ENCODE measurements at regions not wholly inside any gene's neighbourhood (a gene's known extent, or its start where the extent isn't known, plus 50 kb on each side); places are given as distances from the start of the nearest gene placed in this dataset.

DNA sequence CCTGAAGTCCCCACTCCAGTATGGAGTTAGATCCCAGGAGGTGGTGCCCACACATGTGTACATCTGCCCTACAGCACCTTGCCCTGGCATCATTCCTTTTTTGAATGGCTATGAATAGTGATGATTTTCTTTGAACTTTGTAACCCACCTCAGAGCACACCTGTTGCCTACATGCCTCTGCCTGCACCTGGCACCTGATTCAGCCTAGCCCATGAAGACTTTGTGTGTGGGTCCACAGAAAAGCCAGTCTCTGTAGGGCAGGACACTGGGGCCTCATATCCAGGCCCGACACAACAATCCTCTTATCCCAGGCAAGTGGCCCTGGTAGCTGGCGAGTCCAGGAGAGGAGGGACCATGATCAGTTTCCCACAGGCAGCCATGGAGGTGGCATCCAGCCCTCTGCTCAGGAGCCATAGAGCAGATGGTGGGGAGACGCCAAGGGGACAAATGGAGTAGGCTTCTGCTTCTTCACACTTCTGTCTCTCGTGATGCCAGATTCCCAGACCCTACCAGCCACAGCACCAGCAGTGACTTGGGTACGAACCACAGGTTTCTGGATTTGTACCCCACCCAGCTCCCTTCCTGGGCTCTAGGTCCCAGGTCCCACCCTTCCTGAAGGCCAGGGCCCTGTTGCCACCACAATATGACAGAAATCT is 230.7 kb downstream of the UACA start:
- TF ChIP-seq, protein P1, sequence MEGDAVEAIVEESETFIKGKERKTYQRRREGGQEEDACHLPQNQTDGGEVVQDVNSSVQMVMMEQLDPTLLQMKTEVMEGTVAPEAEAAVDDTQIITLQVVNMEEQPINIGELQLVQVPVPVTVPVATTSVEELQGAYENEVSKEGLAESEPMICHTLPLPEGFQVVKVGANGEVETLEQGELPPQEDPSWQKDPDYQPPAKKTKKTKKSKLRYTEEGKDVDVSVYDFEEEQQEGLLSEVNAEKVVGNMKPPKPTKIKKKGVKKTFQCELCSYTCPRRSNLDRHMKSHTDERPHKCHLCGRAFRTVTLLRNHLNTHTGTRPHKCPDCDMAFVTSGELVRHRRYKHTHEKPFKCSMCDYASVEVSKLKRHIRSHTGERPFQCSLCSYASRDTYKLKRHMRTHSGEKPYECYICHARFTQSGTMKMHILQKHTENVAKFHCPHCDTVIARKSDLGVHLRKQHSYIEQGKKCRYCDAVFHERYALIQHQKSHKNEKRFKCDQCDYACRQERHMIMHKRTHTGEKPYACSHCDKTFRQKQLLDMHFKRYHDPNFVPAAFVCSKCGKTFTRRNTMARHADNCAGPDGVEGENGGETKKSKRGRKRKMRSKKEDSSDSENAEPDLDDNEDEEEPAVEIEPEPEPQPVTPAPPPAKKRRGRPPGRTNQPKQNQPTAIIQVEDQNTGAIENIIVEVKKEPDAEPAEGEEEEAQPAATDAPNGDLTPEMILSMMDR (IDR thresholded peaks at IDR 0.05) = no peak
- TF ChIP-seq POLR2A (IDR thresholded peaks at IDR 0.05) = no peak

All from prostate gland (tissue), 2 donors.